ENCODE measurements at regions not wholly inside any gene's neighbourhood (a gene's known extent, or its start where the extent isn't known, plus 50 kb on each side); places are given as distances from the start of the nearest gene placed in this dataset.

- H3K4me1 ChIP-seq, result no peaks in the 10 kb centered on the region
- no peak overlapping the region for H3K4me3 ChIP-seq
- no peaks in the 10 kb centered on the region for H3K9me3 ChIP-seq
- TF ChIP-seq POLR2A (IDR thresholded peaks at IDR 0.05), result no peak
- TF ChIP-seq, protein P1, sequence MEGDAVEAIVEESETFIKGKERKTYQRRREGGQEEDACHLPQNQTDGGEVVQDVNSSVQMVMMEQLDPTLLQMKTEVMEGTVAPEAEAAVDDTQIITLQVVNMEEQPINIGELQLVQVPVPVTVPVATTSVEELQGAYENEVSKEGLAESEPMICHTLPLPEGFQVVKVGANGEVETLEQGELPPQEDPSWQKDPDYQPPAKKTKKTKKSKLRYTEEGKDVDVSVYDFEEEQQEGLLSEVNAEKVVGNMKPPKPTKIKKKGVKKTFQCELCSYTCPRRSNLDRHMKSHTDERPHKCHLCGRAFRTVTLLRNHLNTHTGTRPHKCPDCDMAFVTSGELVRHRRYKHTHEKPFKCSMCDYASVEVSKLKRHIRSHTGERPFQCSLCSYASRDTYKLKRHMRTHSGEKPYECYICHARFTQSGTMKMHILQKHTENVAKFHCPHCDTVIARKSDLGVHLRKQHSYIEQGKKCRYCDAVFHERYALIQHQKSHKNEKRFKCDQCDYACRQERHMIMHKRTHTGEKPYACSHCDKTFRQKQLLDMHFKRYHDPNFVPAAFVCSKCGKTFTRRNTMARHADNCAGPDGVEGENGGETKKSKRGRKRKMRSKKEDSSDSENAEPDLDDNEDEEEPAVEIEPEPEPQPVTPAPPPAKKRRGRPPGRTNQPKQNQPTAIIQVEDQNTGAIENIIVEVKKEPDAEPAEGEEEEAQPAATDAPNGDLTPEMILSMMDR (IDR thresholded peaks at IDR 0.05), result no peak
- no peak overlapping the region for H3K27ac ChIP-seq
- no peaks in the 10 kb centered on the region for H3K27me3 ChIP-seq
- H3K36me3 ChIP-seq, result no peaks in the 10 kb centered on the region
- no peak for DNase-seq
These were observed 132.8 kb upstream of the FSCB start for GRCh38 chr14:44639781-44640385.

- H3K27me3 ChIP-seq, result no peaks in the 10 kb centered on the region
- no peak overlapping the region for H3K27ac ChIP-seq
- H3K4me3 ChIP-seq, result no peak overlapping the region
- H3K9me3 ChIP-seq, result no peaks in the 10 kb centered on the region
- H3K36me3 ChIP-seq, result no peaks in the 10 kb centered on the region
- H3K4me1 ChIP-seq, result no peaks in the 10 kb centered on the region
- DNase-seq, result no peak
- TF ChIP-seq, protein P1 (IDR thresholded peaks at IDR 0.05), result no peak
- TF ChIP-seq POLR2A (IDR thresholded peaks at IDR 0.05), result no peak
These were observed 127.6 kb upstream of the FSCB start for GRCh38 chr14:44634692-44635091.

- no peaks in the 10 kb centered on the region for H3K9me3 ChIP-seq
- H3K4me3 ChIP-seq, result no peak overlapping the region
- H3K27ac ChIP-seq, result no peak overlapping the region
- DNase-seq, result no peak
- no peaks in the 10 kb centered on the region for H3K4me1 ChIP-seq
- no peaks in the 10 kb centered on the region for H3K36me3 ChIP-seq
- H3K27me3 ChIP-seq, result no peaks in the 10 kb centered on the region
- TF ChIP-seq, protein P1 (IDR thresholded peaks at IDR 0.05), result no peak
- TF ChIP-seq POLR2A (IDR thresholded peaks at IDR 0.05), result no peak
These were observed 119.3 kb upstream of the FSCB start for GRCh38 chr14:44626423-44626822.

DNA sequence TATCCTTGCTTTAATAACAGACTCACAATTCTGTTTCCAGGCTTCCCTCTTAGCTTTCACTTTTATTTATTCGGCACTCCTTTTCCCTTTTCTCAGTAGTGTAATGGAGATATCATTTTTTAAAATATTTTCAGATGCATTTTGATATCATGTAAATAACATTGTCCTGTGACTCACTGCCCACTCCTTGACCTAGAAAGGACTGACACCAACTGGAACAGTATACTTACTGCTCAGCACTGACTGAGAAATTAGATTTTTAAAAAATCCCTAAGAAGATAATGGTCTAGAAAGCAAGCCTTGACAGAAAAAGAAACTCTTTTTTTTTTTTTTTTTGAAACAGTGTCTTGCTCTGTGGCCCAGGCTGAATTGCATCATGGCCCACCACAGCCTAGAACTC is 118.0 kb upstream of the FSCB start:
- DNase-seq, result no peak
- TF ChIP-seq, protein P1 (IDR thresholded peaks at IDR 0.05), result no peak
- TF ChIP-seq POLR2A (IDR thresholded peaks at IDR 0.05), result no peak
- Histone ChIP-seq H3K27ac (no peak overlapping the region), H3K9me3 (no peaks in the 10 kb centered on the region), H3K36me3 (no peaks in the 10 kb centered on the region), H3K4me1 (no peaks in the 10 kb centered on the region), H3K4me3 (no peak overlapping the region), H3K27me3 (no peaks in the 10 kb centered on the region)

- Histone ChIP-seq H3K4me3 (no peak overlapping the region), H3K27me3 (no peaks in the 10 kb centered on the region), H3K36me3 (no peaks in the 10 kb centered on the region), H3K4me1 (no peaks in the 10 kb centered on the region), H3K27ac (no peak overlapping the region), H3K9me3 (no peaks in the 10 kb centered on the region)
- DNase-seq, result no peak
- TF ChIP-seq POLR2A (IDR thresholded peaks at IDR 0.05), result no peak
- TF ChIP-seq, protein P1 (IDR thresholded peaks at IDR 0.05), result no peak
These were observed 113.3 kb upstream of the FSCB start for GRCh38 chr14:44620121-44621019.

Data from Peyer's patch (tissue), 4 donors.